IMR-90 (cell line): ENCODE measurements at regions not wholly inside any gene's neighbourhood (a gene's known extent, or its start where the extent isn't known, plus 50 kb on each side); places are given as distances from the start of the nearest gene placed in this dataset.

ENCODE experiments used
- ATAC-seq: fragments of 200-7000 bp; cut with Tn5 transposase; 2 replicates; pipeline ENCODE4 v1.9.1; 2020; ENCODE audit warnings: low read depth, mild to moderate bottlenecking, moderate library complexity
- BruUV-seq: library from RNA; stranded (reverse); fragments of 400-500 nt; replicated peaks from 2 replicates; lab custom pipeline; 2021; lab: Mats Ljungman, UMichigan
- CTCF ChIA-PET: fragments of 300-600 bp; formaldehyde crosslinking; extraction: SDS; loops from one replicate; lab custom pipeline; 2021; ENCODE audit warnings: antibody characterized with exemption; lab: Yijun Ruan, JAX
- POLR2A ChIA-PET: fragments of 300-600 bp; sonication (Branson Sonifier 250); formaldehyde crosslinking; loops from one replicate; lab custom pipeline; 2022; ENCODE audit warnings: antibody characterized with exemption; ENCODE audit not compliant: unreplicated experiment; lab: Charles Lee
- DNase-seq: peaks from one replicate; pipeline ENCODE4 v3.0.0; 2013
- H2AFZ ChIP-seq: replicated peaks from 2 replicates; pipeline ENCODE3; 2013; ENCODE audit warnings: low read length, mild to moderate bottlenecking; ENCODE audit not compliant: poor library complexity
- H2AK5ac ChIP-seq: 2 replicates; pipeline ENCODE4 v1.6.1; 2013; ENCODE audit warnings: low read depth, low read length, inconsistent platforms
- H2AK9ac ChIP-seq: replicated peaks from 2 replicates; pipeline ENCODE3; 2013; ENCODE audit warnings: mild to moderate bottlenecking, low read depth, low read length, moderate library complexity; ENCODE audit not compliant: poor library complexity
- H2BK120ac ChIP-seq: 2 replicates; pipeline ENCODE4 v1.6.1; 2013; ENCODE audit warnings: low read depth, low read length, inconsistent platforms
- H2BK15ac ChIP-seq: 3 replicates; pipeline ENCODE4 v1.6.1; 2013; ENCODE audit warnings: low read depth, low read length, inconsistent platforms
- H2BK20ac ChIP-seq: 2 replicates; pipeline ENCODE4 v1.6.1; 2013; ENCODE audit warnings: low read depth, mild to moderate bottlenecking, inconsistent platforms, low read length, moderate library complexity
- H2BK5ac ChIP-seq: 2 replicates; pipeline ENCODE4 v1.6.1; 2013; ENCODE audit warnings: mild to moderate bottlenecking, low read depth, low read length, inconsistent platforms; ENCODE audit not compliant: poor library complexity, severe bottlenecking
- H3K14ac ChIP-seq: replicated peaks from 2 replicates; pipeline ENCODE4 v1.6.1; 2013; ENCODE audit warnings: low read depth, low read length, inconsistent platforms
- H3K18ac ChIP-seq: 2 replicates; pipeline ENCODE4 v1.6.1; 2013; ENCODE audit warnings: low read depth, low read length, control low read depth
- H3K23ac ChIP-seq: 2 replicates; pipeline ENCODE4 v1.6.1; 2013; ENCODE audit warnings: low read depth, low read length, inconsistent platforms
- H3K27ac ChIP-seq: 2 replicates; pipeline ENCODE4 v1.5.1; 2013; ENCODE audit warnings: mild to moderate bottlenecking, control low read depth, low read length; ENCODE audit not compliant: insufficient read depth
- H3K27me3 ChIP-seq: 2 replicates; pipeline ENCODE4 v1.6.1; 2013; ENCODE audit warnings: low read length; ENCODE audit not compliant: control insufficient read depth, insufficient read depth
- H3K36me3 ChIP-seq: 2 replicates; pipeline ENCODE4 v1.6.1; 2013; ENCODE audit warnings: low read length, mixed read lengths; ENCODE audit not compliant: control insufficient read depth, insufficient read depth
- H3K4ac ChIP-seq: 2 replicates; pipeline ENCODE4 v1.6.1; 2013; ENCODE audit warnings: low read depth, low read length, inconsistent platforms
- H3K4me1 ChIP-seq: 2 replicates; pipeline ENCODE4 v1.6.1; 2013; ENCODE audit warnings: low read length, mixed read lengths; ENCODE audit not compliant: control insufficient read depth, insufficient read depth
- H3K4me2 ChIP-seq: 2 replicates; pipeline ENCODE4 v1.6.1; 2013; ENCODE audit warnings: low read depth, mild to moderate bottlenecking, control low read depth, low read length, moderate library complexity
- H3K4me3 ChIP-seq: 2 replicates; pipeline ENCODE4 v1.5.1; 2013; ENCODE audit warnings: low read depth, mild to moderate bottlenecking, control low read depth, low read length, moderate library complexity; ENCODE audit not compliant: insufficient read depth
- H3K56ac ChIP-seq: 2 replicates; pipeline ENCODE4 v1.6.1; 2013; ENCODE audit warnings: low read length, inconsistent platforms; ENCODE audit not compliant: insufficient read depth; ENCODE audit errors: extremely low read depth
- H3K79me1 ChIP-seq, 2 experiments: 2 replicates each; pipeline ENCODE4 v1.6.1; 2013; ENCODE audit warnings: low read length in 2 of 2, inconsistent platforms in 1 of 2, low read depth in 1 of 2
- H3K9ac ChIP-seq: 2 replicates; pipeline ENCODE4 v1.6.1; 2013; ENCODE audit warnings: low read depth, low read length, control low read depth
- H3K9me1 ChIP-seq: 2 replicates; pipeline ENCODE4 v1.6.1; 2013; ENCODE audit warnings: low read length, inconsistent platforms; ENCODE audit not compliant: insufficient read depth
- H3K9me3 ChIP-seq: 2 replicates; pipeline ENCODE4 v1.6.1; 2013; ENCODE audit warnings: low read length; ENCODE audit not compliant: control insufficient read depth, insufficient read depth
- H4K20me1 ChIP-seq: 2 replicates; pipeline ENCODE4 v1.6.1; 2013; ENCODE audit warnings: low read length, inconsistent platforms; ENCODE audit not compliant: insufficient read depth
- H4K5ac ChIP-seq: 2 replicates; pipeline ENCODE4 v1.6.1; 2013; ENCODE audit warnings: mild to moderate bottlenecking, low read depth, low read length, control low read depth
- H4K8ac ChIP-seq, 2 experiments: 2 replicates each; pipeline ENCODE4 v1.6.1; 2013; ENCODE audit warnings: low read depth in 2 of 2, low read length in 2 of 2, control low read depth in 1 of 2, inconsistent platforms in 1 of 2
- H4K91ac ChIP-seq: 2 replicates; pipeline ENCODE4 v1.6.1; 2013; ENCODE audit warnings: low read depth, low read length, inconsistent platforms; ENCODE audit not compliant: insufficient read depth
- BHLHE40 ChIP-seq: fragments of 150-350 bp; IDR thresholded peaks from 2 replicates; pipeline ENCODE4 v1.6.1; 2016; ENCODE audit warnings: mild to moderate bottlenecking, low read depth, low read length
- CEBPB ChIP-seq: IDR thresholded peaks from 2 replicates; pipeline ENCODE4 v1.6.1; 2012; ENCODE audit warnings: low read depth, low read length, improper control_type of control experiment
- CHD1 ChIP-seq: IDR thresholded peaks from 2 replicates; pipeline ENCODE4 v1.6.1; 2012; ENCODE audit warnings: low read depth, low read length, improper control_type of control experiment
- ELK1 ChIP-seq: fragments of 150-350 bp; IDR thresholded peaks from 2 replicates; pipeline ENCODE4 v1.6.1; 2016; ENCODE audit warnings: low read depth, mild to moderate bottlenecking, low read length, moderate library complexity, borderline replicate concordance
- FOS ChIP-seq: fragments of 150-350 bp; IDR thresholded peaks from 2 replicates; pipeline ENCODE4 v1.6.1; 2016; ENCODE audit warnings: low read depth, low read length
- MAFK ChIP-seq: IDR thresholded peaks from 2 replicates; pipeline ENCODE4 v1.6.1; 2012; ENCODE audit warnings: low read depth, low read length, improper control_type of control experiment
- MAZ ChIP-seq: IDR thresholded peaks from 2 replicates; pipeline ENCODE4 v1.6.1; 2012; ENCODE audit warnings: low read depth, mild to moderate bottlenecking, low read length, improper control_type of control experiment, moderate library complexity, borderline replicate concordance
- MXI1 ChIP-seq: IDR thresholded peaks from 2 replicates; pipeline ENCODE4 v1.6.1; 2012; ENCODE audit warnings: low read depth, mild to moderate bottlenecking, low read length, moderate library complexity, borderline replicate concordance
- RAD21 ChIP-seq: IDR thresholded peaks from 2 replicates; pipeline ENCODE4 v1.6.1; 2012; ENCODE audit warnings: low read length, improper control_type of control experiment
- RCOR1 ChIP-seq: IDR thresholded peaks from 2 replicates; pipeline ENCODE4 v1.6.1; 2012; ENCODE audit warnings: mild to moderate bottlenecking, low read length, improper control_type of control experiment; ENCODE audit not compliant: insufficient replicate concordance
- RFX5 ChIP-seq: IDR thresholded peaks from 2 replicates; pipeline ENCODE4 v1.8.0; 2012; ENCODE audit warnings: low read depth, mild to moderate bottlenecking, low read length, moderate library complexity
- SMC3 ChIP-seq: fragments of 150-350 bp; IDR thresholded peaks from 2 replicates; pipeline ENCODE4 v1.6.1; 2016; ENCODE audit warnings: low read depth, mild to moderate bottlenecking, antibody characterized with exemption, low read length, moderate library complexity
- USF2 ChIP-seq: fragments of 150-350 bp; IDR thresholded peaks from 2 replicates; pipeline ENCODE4 v1.6.1; 2017; ENCODE audit warnings: mild to moderate bottlenecking, antibody characterized with exemption, low read length, low read depth
- dilution Hi-C: fragments of 300-500 bp; cut with HindIII; formaldehyde crosslinking; loops from one replicate; pipeline ENCODE4 v1.14.3; 2018; ENCODE audit warnings: low sequenced_read_pairs; ENCODE audit not compliant: unreplicated experiment
- in situ Hi-C: fragments of 300-500 bp; cut with MboI; formaldehyde crosslinking; loops from 3 replicates; pipeline ENCODE4 v1.14.3; 2019; ENCODE audit warnings: low sequenced_read_pairs, inconsistent platforms, mixed read lengths
- intact Hi-C: fragments of 100-400 bp; cut with micrococcal nuclease; formaldehyde crosslinking; loops from 2 replicates; pipeline ENCODE4 v1.10.0; 2022

- no peak for TF ChIP-seq MAFK
- no peak for TF ChIP-seq RFX5
- no peak for TF ChIP-seq SMC3
- TF ChIP-seq ELK1 = no peak
- TF ChIP-seq RAD21 = no peak
- TF ChIP-seq BHLHE40 = no peak
- no peak for TF ChIP-seq CEBPB
- TF ChIP-seq FOS = no peak
- no peak for TF ChIP-seq RCOR1
- no peak for TF ChIP-seq MAZ
- TF ChIP-seq MXI1 = no peak
- no peak for TF ChIP-seq CHD1
- TF ChIP-seq USF2 = no peak
- Histone ChIP-seq H4K8ac (peak overlapping the region in 1 of 2 experiments; percentile 98; a peak in 2 of 4 replicates), H3K14ac (no peak overlapping the region), H3K4me3 (no peak overlapping the region), H4K5ac (peak overlapping the region; percentile 43; the same call in 1 of the 2 replicates), H3K27ac (peak overlapping the region; percentile 31; the same call in 1 of the 2 replicates), H3K4ac (peak overlapping the region; percentile 31; the same call in 1 of the 2 replicates), H3K27me3 (no peaks in the 10 kb centered on the region), H3K9me3 (no peaks in the 10 kb centered on the region), H3K4me2 (no peak overlapping the region), H3K56ac (no peak overlapping the region), H2BK15ac (peak overlapping the region; percentile 38; the same call in 1 of the 3 replicates), H2AK9ac (no peak overlapping the region), H3K79me1 (0 out of 4 replicates have a peak, but pooled peaks cover 0 to 3% of the 10 kb centered on the region in 2 experiments), H3K9me1 (peaks cover 9% of the 10 kb centered on the region; the same call in 1 of the 2 replicates), H4K20me1 (no peaks in the 10 kb centered on the region), H2BK5ac (peak overlapping the region; percentile 100), H2BK120ac (peak overlapping the region; percentile 33), H2BK20ac (0 out of 2 replicates have a peak overlapping the region, but pooled peaks have one; percentile 39), H3K36me3 (no peaks in the 10 kb centered on the region), H3K4me1 (peaks cover 10% of the 10 kb centered on the region), H3K9ac (no peak overlapping the region), H3K23ac (0 out of 2 replicates have a peak overlapping the region, but pooled peaks have one; percentile 99), H2AFZ (no peak overlapping the region), H2AK5ac (no peak overlapping the region), H3K18ac (peak overlapping the region; percentile 39; the same call in 1 of the 2 replicates), H4K91ac (no peak overlapping the region)
- BruUV-seq = no TSS peak
- POLR2A ChIA-PET = no interaction called here
- intact Hi-C loops (no loop called here), in situ Hi-C loops (no loop called here), dilution Hi-C loops (no loop called here)
- ATAC-seq = no peak
- no peak for DNase-seq
- CTCF ChIA-PET = no interaction called here
These were observed 180.2 kb upstream of the FBXL17 start for GRCh38 chr5:108562205-108562454.
